ENCODE measurements at regions not wholly inside any gene's neighbourhood (a gene's known extent, or its start where the extent isn't known, plus 50 kb on each side); places are given as distances from the start of the nearest gene placed in this dataset.

DNA sequence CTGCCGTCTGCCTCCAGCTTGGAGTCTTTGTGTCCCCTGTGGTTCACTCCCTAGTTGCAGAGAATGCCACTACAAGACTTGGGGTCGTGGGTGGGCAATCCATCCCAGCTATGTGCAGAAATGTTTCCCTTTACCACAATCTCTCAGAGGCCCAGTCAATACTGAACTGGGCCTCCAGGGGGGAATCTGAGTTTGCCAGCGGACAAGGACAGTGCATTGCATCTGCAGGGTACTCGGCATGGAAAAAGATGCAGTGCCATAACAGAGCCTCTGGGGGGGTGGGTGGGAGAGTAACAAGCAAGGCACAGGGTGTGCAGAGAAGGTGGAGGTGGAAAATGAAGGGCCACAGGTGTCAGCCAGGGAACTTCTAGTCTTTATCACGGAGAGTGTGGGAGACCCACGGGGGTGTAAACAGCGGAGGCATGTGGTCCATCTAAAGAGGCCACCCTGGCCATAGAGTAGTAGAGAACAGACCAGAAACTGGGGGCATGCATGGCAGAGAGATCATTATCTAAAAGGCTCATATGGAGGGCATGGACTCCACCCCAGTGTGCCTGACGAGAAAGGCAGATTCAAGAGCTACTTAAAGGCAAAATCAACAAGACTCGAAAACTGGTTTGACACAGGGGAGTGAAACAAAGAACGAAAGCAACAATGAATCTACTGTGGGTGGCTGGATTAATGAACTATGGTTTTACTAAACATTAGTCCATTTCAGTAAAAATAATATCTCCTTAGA is 182.4 kb downstream of the ANXA2 start:
- no peak for TF ChIP-seq EZH2 (IDR thresholded peaks at IDR 0.05; ENCODE audit: low read length, unreplicated experiment)
- no peak for TF ChIP-seq CTCF (conservative IDR thresholded peaks at IDR 0.05; ENCODE audit: low read depth, low read length)
- TF ChIP-seq EZH2phosphoT487 (IDR thresholded peaks at IDR 0.05; ENCODE audit: borderline replicate concordance, low read length) = no peak

All from PC-3 (cell line).